Activated CD4-positive, alpha-beta T cell treated with anti-CD3 and anti-CD28 coated beads, Interleukin-2, amount 10 ng/mL, durations not matched to agents 24 days and 14 days (primary cell): ENCODE measurements at regions not wholly inside any gene's neighbourhood (a gene's known extent, or its start where the extent isn't known, plus 50 kb on each side); places are given as distances from the start of the nearest gene placed in this dataset.
"Not testable (repeated sequence)": the region's sequence is repeated elsewhere in the genome, so short reads cannot be mapped to it uniquely, and the experiment has no call there.

Experiments
- DNase-seq: peaks from one replicate; pipeline ENCODE4 v3.0.0; 2022
- H3K27ac Mint-ChIP-seq: one replicate; pipeline ENCODE4 v1.8.0; 2022; ENCODE audit warnings: mild to moderate bottlenecking, mixed read lengths
- H3K27me3 Mint-ChIP-seq: one replicate; pipeline ENCODE4 v1.8.0; 2022; ENCODE audit warnings: mixed read lengths
- H3K36me3 Mint-ChIP-seq: one replicate; pipeline ENCODE4 v1.8.0; 2022; ENCODE audit warnings: low read depth, mild to moderate bottlenecking, mixed read lengths
- H3K4me1 Mint-ChIP-seq: one replicate; pipeline ENCODE4 v1.8.0; 2021; ENCODE audit warnings: mixed read lengths
- H3K4me3 Mint-ChIP-seq: one replicate; pipeline ENCODE4 v1.8.0; 2022; ENCODE audit warnings: mild to moderate bottlenecking, moderate library complexity, mixed read lengths
- H3K9me3 Mint-ChIP-seq: one replicate; pipeline ENCODE4 v1.8.0; 2021; ENCODE audit warnings: mixed read lengths
- intact Hi-C: fragments of 100-400 bp; cut with micrococcal nuclease; formaldehyde crosslinking; loops from one replicate; pipeline ENCODE4 v1.15.1; 2023

- intact Hi-C loops = no loop called here
- DNase-seq = no peak
- no peaks in the 10 kb centered on the region for H3K36me3 Mint-ChIP-seq
- no peaks in the 10 kb centered on the region for H3K4me1 Mint-ChIP-seq
- no peak overlapping the region for H3K27ac Mint-ChIP-seq
- peaks cover 4% of the 10 kb centered on the region for H3K27me3 Mint-ChIP-seq
- H3K4me3 Mint-ChIP-seq = no peak overlapping the region
- no peaks in the 10 kb centered on the region for H3K9me3 Mint-ChIP-seq
These were observed 92.3 kb upstream of the P2RY1 start for GRCh38 chr3:152742368-152743347.

GRCh38 chr3:152745646-152746045 is 89.3 kb upstream of the P2RY1 start:
- peaks cover 5% of the 10 kb centered on the region for H3K9me3 Mint-ChIP-seq
- intact Hi-C loops = no loop called here
- no peaks in the 10 kb centered on the region for H3K4me1 Mint-ChIP-seq
- no peak overlapping the region for H3K4me3 Mint-ChIP-seq
- no peak for DNase-seq
- no peaks in the 10 kb centered on the region for H3K36me3 Mint-ChIP-seq
- peaks cover 2% of the 10 kb centered on the region for H3K27me3 Mint-ChIP-seq
- no peak overlapping the region for H3K27ac Mint-ChIP-seq

GRCh38 chr3:152754303-152754702 is 80.6 kb upstream of the P2RY1 start:
- H3K27ac Mint-ChIP-seq = no peak overlapping the region
- H3K4me1 Mint-ChIP-seq = no peaks in the 10 kb centered on the region
- DNase-seq = no peak
- H3K27me3 Mint-ChIP-seq = no peaks in the 10 kb centered on the region
- H3K36me3 Mint-ChIP-seq = no peaks in the 10 kb centered on the region
- no peak overlapping the region for H3K4me3 Mint-ChIP-seq
- intact Hi-C loops = no loop called here
- H3K9me3 Mint-ChIP-seq = peaks cover 4% of the 10 kb centered on the region

- intact Hi-C loops = no loop called here
- Mint-ChIP-seq H3K9me3 (no peaks in the 10 kb centered on the region), H3K36me3 (no peaks in the 10 kb centered on the region), H3K27me3 (no peaks in the 10 kb centered on the region), H3K27ac (no peak overlapping the region), H3K4me3 (no peak overlapping the region), H3K4me1 (no peaks in the 10 kb centered on the region)
- DNase-seq = no peak
These were observed 78.1 kb upstream of the P2RY1 start for GRCh38 chr3:152756807-152757206.

- no peak for DNase-seq
- H3K36me3 Mint-ChIP-seq = no peaks in the 10 kb centered on the region
- intact Hi-C loops = no loop called here
- H3K4me1 Mint-ChIP-seq = no peaks in the 10 kb centered on the region
- no peaks in the 10 kb centered on the region for H3K27me3 Mint-ChIP-seq
- H3K27ac Mint-ChIP-seq = no peak overlapping the region
- no peaks in the 10 kb centered on the region for H3K9me3 Mint-ChIP-seq
- no peak overlapping the region for H3K4me3 Mint-ChIP-seq
These were observed 74.8 kb upstream of the P2RY1 start for GRCh38 chr3:152760024-152760563.

GRCh38 chr3:152760591-152760990 is 74.3 kb upstream of the P2RY1 start:
- intact Hi-C loops = no loop called here
- no peak for DNase-seq
- no peak overlapping the region for H3K4me3 Mint-ChIP-seq
- H3K27ac Mint-ChIP-seq = no peak overlapping the region
- no peaks in the 10 kb centered on the region for H3K27me3 Mint-ChIP-seq
- no peaks in the 10 kb centered on the region for H3K36me3 Mint-ChIP-seq
- no peaks in the 10 kb centered on the region for H3K4me1 Mint-ChIP-seq
- no peaks in the 10 kb centered on the region for H3K9me3 Mint-ChIP-seq

- H3K4me3 Mint-ChIP-seq = no peak overlapping the region
- no peak for DNase-seq
- intact Hi-C loops = no loop called here
- H3K36me3 Mint-ChIP-seq = no peaks in the 10 kb centered on the region
- H3K27ac Mint-ChIP-seq = no peak overlapping the region
- no peaks in the 10 kb centered on the region for H3K9me3 Mint-ChIP-seq
- no peaks in the 10 kb centered on the region for H3K27me3 Mint-ChIP-seq
- H3K4me1 Mint-ChIP-seq = no peaks in the 10 kb centered on the region
These were observed 66.5 kb upstream of the P2RY1 start for GRCh38 chr3:152768478-152768877.

GRCh38 chr3:152769523-152769922 is 65.4 kb upstream of the P2RY1 start:
- intact Hi-C loops = no loop called here
- Mint-ChIP-seq H3K4me1 (no peaks in the 10 kb centered on the region), H3K27me3 (no peaks in the 10 kb centered on the region), H3K27ac (no peak overlapping the region), H3K4me3 (no peak overlapping the region), H3K36me3 (no peaks in the 10 kb centered on the region), H3K9me3 (no peaks in the 10 kb centered on the region)
- DNase-seq = no peak

GRCh38 chr3:152770296-152770695 is 64.6 kb upstream of the P2RY1 start:
- no peak overlapping the region for H3K4me3 Mint-ChIP-seq
- H3K27me3 Mint-ChIP-seq = no peaks in the 10 kb centered on the region
- no peak for DNase-seq
- H3K4me1 Mint-ChIP-seq = no peaks in the 10 kb centered on the region
- H3K9me3 Mint-ChIP-seq = no peaks in the 10 kb centered on the region
- no peaks in the 10 kb centered on the region for H3K36me3 Mint-ChIP-seq
- intact Hi-C loops = no loop called here
- H3K27ac Mint-ChIP-seq = no peak overlapping the region

GRCh38 chr3:152771120-152771519 is 63.8 kb upstream of the P2RY1 start:
- no peaks in the 10 kb centered on the region for H3K36me3 Mint-ChIP-seq
- no peaks in the 10 kb centered on the region for H3K9me3 Mint-ChIP-seq
- no peak for DNase-seq
- no peak overlapping the region for H3K4me3 Mint-ChIP-seq
- H3K27ac Mint-ChIP-seq = no peak overlapping the region
- H3K4me1 Mint-ChIP-seq = no peaks in the 10 kb centered on the region
- H3K27me3 Mint-ChIP-seq = no peaks in the 10 kb centered on the region
- intact Hi-C loops = no loop called here

GRCh38 chr3:152772674-152773225 is 62.2 kb upstream of the P2RY1 start:
- intact Hi-C loops = no loop called here
- Mint-ChIP-seq H3K4me1 (no peaks in the 10 kb centered on the region), H3K9me3 (no peaks in the 10 kb centered on the region), H3K27ac (no peak overlapping the region), H3K4me3 (no peak overlapping the region), H3K36me3 (no peaks in the 10 kb centered on the region), H3K27me3 (no peaks in the 10 kb centered on the region)
- no peak for DNase-seq

- intact Hi-C loops = no loop called here
- no peaks in the 10 kb centered on the region for H3K4me1 Mint-ChIP-seq
- H3K4me3 Mint-ChIP-seq = no peak overlapping the region
- H3K27ac Mint-ChIP-seq = no peak overlapping the region
- no peaks in the 10 kb centered on the region for H3K27me3 Mint-ChIP-seq
- DNase-seq = no peak
- no peaks in the 10 kb centered on the region for H3K36me3 Mint-ChIP-seq
- no peaks in the 10 kb centered on the region for H3K9me3 Mint-ChIP-seq
These were observed 61.3 kb upstream of the P2RY1 start for GRCh38 chr3:152773633-152774032.

- H3K4me3 Mint-ChIP-seq, H3K27ac Mint-ChIP-seq, H3K36me3 Mint-ChIP-seq, H3K9me3 Mint-ChIP-seq, H3K4me1 Mint-ChIP-seq, intact Hi-C loops, H3K27me3 Mint-ChIP-seq, DNase-seq: not testable (repeated sequence)
These were observed 60.7 kb upstream of the P2RY1 start for GRCh38 chr3:152774230-152774629.

- no peak overlapping the region for H3K4me3 Mint-ChIP-seq
- H3K27ac Mint-ChIP-seq = no peak overlapping the region
- H3K36me3 Mint-ChIP-seq = no peaks in the 10 kb centered on the region
- intact Hi-C loops = no loop called here
- H3K27me3 Mint-ChIP-seq = no peaks in the 10 kb centered on the region
- no peaks in the 10 kb centered on the region for H3K9me3 Mint-ChIP-seq
- no peaks in the 10 kb centered on the region for H3K4me1 Mint-ChIP-seq
- no peak for DNase-seq
These were observed 56.9 kb upstream of the P2RY1 start for GRCh38 chr3:152778022-152778421.
